Ascending aorta (tissue), 2 donors: ENCODE measurements at regions not wholly inside any gene's neighbourhood (a gene's known extent, or its start where the extent isn't known, plus 50 kb on each side); places are given as distances from the start of the nearest gene placed in this dataset.

ENCODE experiments used
- DNase-seq, 2 donors: peaks; one replicate each; pipeline ENCODE4 v3.0.0-alpha.2; 2019; ENCODE audit warnings: low spot score in 2 of 2
- H3K27ac ChIP-seq, 2 donors: fragments of 200-600 bp; sonication (generic); one replicate each; pipeline ENCODE4 v1.5.1; 2016 to 2017; ENCODE audit warnings: mild to moderate bottlenecking in 1 of 2
- H3K27me3 ChIP-seq: fragments of 200-600 bp; sonication (generic); one replicate; pipeline ENCODE4 v1.5.1; 2017
- H3K36me3 ChIP-seq, 2 donors: fragments of 200-600 bp; sonication (generic); one replicate each; pipeline ENCODE4 v1.5.1; 2016
- H3K4me1 ChIP-seq, 2 donors: fragments of 200-600 bp; sonication (generic); one replicate each; pipeline ENCODE4 v1.5.1; 2016 to 2017; ENCODE audit warnings: mild to moderate bottlenecking in 1 of 2
- H3K4me3 ChIP-seq, 2 donors: fragments of 200-600 bp; sonication (generic); one replicate each; pipeline ENCODE4 v1.5.1; 2016 to 2017; ENCODE audit warnings: mild to moderate bottlenecking in 1 of 2
- H3K9me3 ChIP-seq, 2 donors: fragments of 200-600 bp; sonication (generic); one replicate each; pipeline ENCODE4 v1.5.1; 2016
- CTCF ChIP-seq, 3 experiments: fragments of 200-600 bp in 2 of 3; fragments of 450-650 bp in 1 of 3; sonication (generic) in 2 of 3; IDR thresholded peaks; one replicate each; pipeline ENCODE4 v1.5.1; 2016 to 2019; ENCODE audit warnings: antibody characterized with exemption in 3 of 3, mild to moderate bottlenecking in 1 of 3, moderate library complexity in 1 of 3
- intact Hi-C: fragments of 100-400 bp; cut with DNase I; formaldehyde crosslinking; loops from one replicate; pipeline ENCODE4 v1.15.1; 2023

GRCh38 chr1:187076922-187077321 lies 248.2 kb downstream of the PLA2G4A start:
- no peak overlapping the region for H3K4me3 ChIP-seq
- no peaks in the 10 kb centered on the region for H3K36me3 ChIP-seq
- no peaks in the 10 kb centered on the region for H3K27me3 ChIP-seq
- intact Hi-C loops = no loop called here
- no peak overlapping the region for H3K27ac ChIP-seq
- no peaks in the 10 kb centered on the region for H3K9me3 ChIP-seq
- no peaks in the 10 kb centered on the region for H3K4me1 ChIP-seq
- DNase-seq = no peak
- TF ChIP-seq CTCF (IDR thresholded peaks at IDR 0.05) = no peak

- Histone ChIP-seq H3K27me3 (no peaks in the 10 kb centered on the region), H3K36me3 (no peaks in the 10 kb centered on the region), H3K4me3 (no peak overlapping the region), H3K27ac (no peak overlapping the region), H3K9me3 (no peaks in the 10 kb centered on the region), H3K4me1 (no peaks in the 10 kb centered on the region)
- TF ChIP-seq CTCF (IDR thresholded peaks at IDR 0.05) = no peak
- intact Hi-C loops = no loop called here
- no peak for DNase-seq
Measured at GRCh38 chr1:187078321-187078720, 249.6 kb downstream of the PLA2G4A start.

- no peak for TF ChIP-seq CTCF (IDR thresholded peaks at IDR 0.05)
- intact Hi-C loops = no loop called here
- DNase-seq = no peak
- no peak overlapping the region for H3K4me3 ChIP-seq
- H3K36me3 ChIP-seq = no peaks in the 10 kb centered on the region
- no peak overlapping the region for H3K27ac ChIP-seq
- H3K27me3 ChIP-seq = no peaks in the 10 kb centered on the region
- no peaks in the 10 kb centered on the region for H3K4me1 ChIP-seq
- H3K9me3 ChIP-seq = no peaks in the 10 kb centered on the region
Measured at GRCh38 chr1:187078916-187079315, 250.2 kb downstream of the PLA2G4A start.

GRCh38 chr1:187079330-187079729 lies 250.6 kb downstream of the PLA2G4A start:
- intact Hi-C loops = no loop called here
- Histone ChIP-seq H3K4me3 (no peak overlapping the region), H3K36me3 (no peaks in the 10 kb centered on the region), H3K4me1 (no peaks in the 10 kb centered on the region), H3K27ac (no peak overlapping the region), H3K9me3 (no peaks in the 10 kb centered on the region), H3K27me3 (no peaks in the 10 kb centered on the region)
- DNase-seq = no peak
- TF ChIP-seq CTCF (IDR thresholded peaks at IDR 0.05) = no peak

GRCh38 chr1:187091666-187092065 lies 262.9 kb downstream of the PLA2G4A start:
- TF ChIP-seq CTCF (IDR thresholded peaks at IDR 0.05) = no peak

GRCh38 chr1:187092104-187092503 lies 263.4 kb downstream of the PLA2G4A start:
- H3K27me3 ChIP-seq = no peaks in the 10 kb centered on the region
- TF ChIP-seq CTCF (IDR thresholded peaks at IDR 0.05) = no peak
- DNase-seq = no peak
- H3K4me3 ChIP-seq = no peak overlapping the region
- no peaks in the 10 kb centered on the region for H3K36me3 ChIP-seq
- H3K27ac ChIP-seq = no peak overlapping the region
- no peaks in the 10 kb centered on the region for H3K4me1 ChIP-seq
- intact Hi-C loops = no loop called here
- H3K9me3 ChIP-seq = no peaks in the 10 kb centered on the region

More at GRCh38 chr1:187091666-187092065, 262.9 kb downstream of the PLA2G4A start:
- H3K27ac ChIP-seq = no peak overlapping the region
- DNase-seq = no peak
- H3K27me3 ChIP-seq = no peaks in the 10 kb centered on the region
- H3K4me1 ChIP-seq = no peaks in the 10 kb centered on the region
- H3K4me3 ChIP-seq = no peak overlapping the region
- H3K9me3 ChIP-seq = no peaks in the 10 kb centered on the region
- no peaks in the 10 kb centered on the region for H3K36me3 ChIP-seq
- intact Hi-C loops = no loop called here
